ENCODE measurements at regions not wholly inside any gene's neighbourhood (a gene's known extent, or its start where the extent isn't known, plus 50 kb on each side); places are given as distances from the start of the nearest gene placed in this dataset.

- Histone ChIP-seq H3K4me2 (no peak overlapping the region), H3K4me1 (no peaks in the 10 kb centered on the region), H3K27ac (no peak overlapping the region), H3K9me3 (peaks cover 35% of the 10 kb centered on the region), H3K4me3 (no peak overlapping the region)
- no peak for FAIRE-seq
- TF ChIP-seq KDM5A (IDR thresholded peaks at IDR 0.05) (no peak), HOXA7 (CRISPR knock-in tag; IDR thresholded peaks at IDR 0.05) (no peak), HDAC2 (IDR thresholded peaks at IDR 0.05) (no peak), FOXS1 (CRISPR knock-in tag; IDR thresholded peaks at IDR 0.05) (no peak), NPAS2 (CRISPR knock-in tag; IDR thresholded peaks at IDR 0.05; ENCODE audit: borderline replicate concordance) (no peak), POLR2AphosphoS2 (conservative IDR thresholded peaks at IDR 0.05; ENCODE audit: low read length) (no peak), FOSB (CRISPR knock-in tag; IDR thresholded peaks at IDR 0.05) (no peak), HEYL (CRISPR knock-in tag; IDR thresholded peaks at IDR 0.05) (no peak), POLR2A (IDR thresholded peaks at IDR 0.05; ENCODE audit: low read length) (no peak), CHD4 (IDR thresholded peaks at IDR 0.05; ENCODE audit: borderline replicate concordance) (no peak), EP300 (IDR thresholded peaks at IDR 0.05) (no peak), RCOR1 (IDR thresholded peaks at IDR 0.05; ENCODE audit: low read depth, low read length) (no peak), GATA3 (IDR thresholded peaks at IDR 0.05; ENCODE audit: borderline replicate concordance) (no peak), CBX8 (IDR thresholded peaks at IDR 0.05) (no peak), CEBPB (IDR thresholded peaks at IDR 0.05) (no peak), NFE2L2 (conservative IDR thresholded peaks at IDR 0.05; ENCODE audit: low read length) (no peak)
- TF ChIP-seq, protein P1, sequence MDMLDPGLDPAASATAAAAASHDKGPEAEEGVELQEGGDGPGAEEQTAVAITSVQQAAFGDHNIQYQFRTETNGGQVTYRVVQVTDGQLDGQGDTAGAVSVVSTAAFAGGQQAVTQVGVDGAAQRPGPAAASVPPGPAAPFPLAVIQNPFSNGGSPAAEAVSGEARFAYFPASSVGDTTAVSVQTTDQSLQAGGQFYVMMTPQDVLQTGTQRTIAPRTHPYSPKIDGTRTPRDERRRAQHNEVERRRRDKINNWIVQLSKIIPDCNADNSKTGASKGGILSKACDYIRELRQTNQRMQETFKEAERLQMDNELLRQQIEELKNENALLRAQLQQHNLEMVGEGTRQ (IDR thresholded peaks at IDR 0.05) = no peak
- POLR2A ChIA-PET = no interaction called here
- CTCF ChIA-PET = interaction anchor here (1.3 to 2.0 kb wide), 2 partner anchors 9 to 129 kb away, joined by 3 to 6 read pairs; no protein-coding TSS in a partner anchor
- ATAC-seq = no peak
- DNase-seq (ENCODE audit: low read depth in 1 of 2, low spot score in 1 of 2) = no peak
- WGBS (ENCODE audit: missing lambda C conversion rate) = 1% methylated on average over 7 of the region's 8 CpGs
Measured at GRCh38 chr19:30812099-30812678, 440.0 kb downstream of the ZNF536 start.

DNA sequence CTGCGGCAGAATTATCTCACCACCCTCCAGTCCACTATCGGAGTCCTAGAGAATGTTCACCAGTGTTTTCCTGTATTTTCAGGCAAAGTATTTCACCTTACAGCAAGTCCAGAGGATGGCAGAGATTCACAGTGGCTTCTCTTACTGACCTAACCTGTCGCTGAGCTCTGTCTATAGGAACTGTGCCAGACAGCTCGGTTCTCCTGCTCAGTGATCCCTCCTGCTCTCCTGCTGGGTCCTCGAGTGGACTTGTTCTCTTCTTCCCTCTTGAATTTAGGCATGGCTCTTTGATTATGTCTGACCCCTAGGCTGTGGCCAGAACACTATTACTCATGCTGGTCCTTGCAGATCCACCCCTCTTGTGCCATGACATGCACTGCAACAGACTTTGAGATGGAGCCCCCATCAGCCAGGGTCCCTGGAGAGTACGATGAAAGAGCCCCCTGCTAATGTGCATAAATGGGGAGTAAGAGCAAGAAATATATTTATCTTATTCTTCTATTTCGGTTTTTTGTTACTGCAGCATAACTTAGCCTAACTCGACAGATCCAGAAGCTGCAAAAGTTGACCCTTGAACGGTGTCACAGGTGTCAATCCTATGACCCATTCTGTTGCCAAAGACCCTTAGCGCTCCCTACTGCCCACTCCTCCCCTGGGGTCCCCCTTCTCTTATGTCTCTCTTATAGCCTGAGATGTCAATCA, 439.4 kb downstream of the ZNF536 start:
- ATAC-seq (no peak), DNase-seq (ENCODE audit: low read depth in 1 of 2, low spot score in 1 of 2) (no peak), FAIRE-seq (no peak)
- Histone ChIP-seq H3K9me3 (peaks cover 35% of the 10 kb centered on the region), H3K4me3 (no peak overlapping the region), H3K4me2 (no peak overlapping the region), H3K4me1 (no peaks in the 10 kb centered on the region), H3K27ac (no peak overlapping the region)
- 5% methylated on average over 10 of the region's 10 CpGs for WGBS (ENCODE audit: missing lambda C conversion rate)
- ChIA-PET POLR2A (no interaction called here), CTCF (interaction anchor here (0.9 to 2.0 kb wide), 4 partner anchors 9 to 142 kb away, joined by 3 to 6 read pairs (median 3); no protein-coding TSS in a partner anchor)
- TF ChIP-seq HOXB5 (CRISPR knock-in tag; IDR thresholded peaks at IDR 0.05) (no peak), RARB (CRISPR knock-in tag; IDR thresholded peaks at IDR 0.05) (no peak), ZSCAN20 (CRISPR knock-in tag; IDR thresholded peaks at IDR 0.05) (no peak), CEBPB (IDR thresholded peaks at IDR 0.05) (no peak), RCOR1 (IDR thresholded peaks at IDR 0.05; ENCODE audit: low read depth, low read length) (no peak), KDM5A (IDR thresholded peaks at IDR 0.05) (no peak), MAFK (IDR thresholded peaks at IDR 0.05; ENCODE audit: partially characterized antibody) (no peak), NR3C1 (IDR thresholded peaks at IDR 0.05) (no peak), BHLHE40 (IDR thresholded peaks at IDR 0.05; ENCODE audit: low read depth, low read length) (no peak)
- TF ChIP-seq, protein P2, sequence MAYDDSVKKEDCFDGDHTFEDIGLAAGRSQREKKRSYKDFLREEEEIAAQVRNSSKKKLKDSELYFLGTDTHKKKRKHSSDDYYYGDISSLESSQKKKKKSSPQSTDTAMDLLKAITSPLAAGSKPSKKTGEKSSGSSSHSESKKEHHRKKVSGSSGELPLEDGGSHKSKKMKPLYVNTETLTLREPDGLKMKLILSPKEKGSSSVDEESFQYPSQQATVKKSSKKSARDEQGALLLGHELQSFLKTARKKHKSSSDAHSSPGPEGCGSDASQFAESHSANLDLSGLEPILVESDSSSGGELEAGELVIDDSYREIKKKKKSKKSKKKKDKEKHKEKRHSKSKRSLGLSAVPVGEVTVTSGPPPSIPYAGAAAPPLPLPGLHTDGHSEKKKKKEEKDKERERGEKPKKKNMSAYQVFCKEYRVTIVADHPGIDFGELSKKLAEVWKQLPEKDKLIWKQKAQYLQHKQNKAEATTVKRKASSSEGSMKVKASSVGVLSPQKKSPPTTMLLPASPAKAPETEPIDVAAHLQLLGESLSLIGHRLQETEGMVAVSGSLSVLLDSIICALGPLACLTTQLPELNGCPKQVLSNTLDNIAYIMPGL (CRISPR knock-in tag; IDR thresholded peaks at IDR 0.05; ENCODE audit: borderline replicate concordance) = no peak
- TF ChIP-seq, protein P3, sequence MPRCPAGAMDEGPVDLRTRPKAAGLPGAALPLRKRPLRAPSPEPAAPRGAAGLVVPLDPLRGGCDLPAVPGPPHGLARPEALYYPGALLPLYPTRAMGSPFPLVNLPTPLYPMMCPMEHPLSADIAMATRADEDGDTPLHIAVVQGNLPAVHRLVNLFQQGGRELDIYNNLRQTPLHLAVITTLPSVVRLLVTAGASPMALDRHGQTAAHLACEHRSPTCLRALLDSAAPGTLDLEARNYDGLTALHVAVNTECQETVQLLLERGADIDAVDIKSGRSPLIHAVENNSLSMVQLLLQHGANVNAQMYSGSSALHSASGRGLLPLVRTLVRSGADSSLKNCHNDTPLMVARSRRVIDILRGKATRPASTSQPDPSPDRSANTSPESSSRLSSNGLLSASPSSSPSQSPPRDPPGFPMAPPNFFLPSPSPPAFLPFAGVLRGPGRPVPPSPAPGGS (IDR thresholded peaks at IDR 0.05) = no peak
